Trophoblast cell (in vitro differentiated cells and primary cell): ENCODE measurements at regions not wholly inside any gene's neighbourhood (a gene's known extent, or its start where the extent isn't known, plus 50 kb on each side); places are given as distances from the start of the nearest gene placed in this dataset.

Source experiments
- DNase-seq, 2 donors: peaks; one replicate each; pipeline ENCODE4 v3.0.0-alpha.2; 2016
- H2AFZ ChIP-seq: 2 replicates; pipeline ENCODE4 v1.6.1; 2013; ENCODE audit warnings: low read length, moderate library complexity, mild to moderate bottlenecking; ENCODE audit not compliant: insufficient read depth, poor library complexity
- H2AK5ac ChIP-seq: 2 replicates; pipeline ENCODE4 v1.6.1; 2013; ENCODE audit warnings: mild to moderate bottlenecking, low read length
- H2BK120ac ChIP-seq: 2 replicates; pipeline ENCODE4 v1.6.1; 2013; ENCODE audit warnings: low read length, mild to moderate bottlenecking, moderate library complexity; ENCODE audit not compliant: insufficient read depth, poor library complexity
- H2BK12ac ChIP-seq: 2 replicates; pipeline ENCODE4 v1.6.1; 2013; ENCODE audit warnings: mild to moderate bottlenecking, low read length, moderate library complexity
- H2BK5ac ChIP-seq: 2 replicates; pipeline ENCODE4 v1.6.1; 2013; ENCODE audit warnings: low read length, low read depth, moderate library complexity, mild to moderate bottlenecking; ENCODE audit not compliant: poor library complexity
- H3K14ac ChIP-seq: 2 replicates; pipeline ENCODE4 v1.6.1; 2013; ENCODE audit warnings: mild to moderate bottlenecking, low read length
- H3K18ac ChIP-seq: 2 replicates; pipeline ENCODE4 v1.6.1; 2013; ENCODE audit warnings: mild to moderate bottlenecking, low read length
- H3K23ac ChIP-seq: 2 replicates; pipeline ENCODE4 v1.6.1; 2013; ENCODE audit warnings: low read length
- H3K27ac ChIP-seq: 2 replicates; pipeline ENCODE4 v1.5.1; 2013; ENCODE audit warnings: low read depth, mild to moderate bottlenecking, inconsistent platforms, low read length, moderate library complexity
- H3K27me3 ChIP-seq: 2 replicates; pipeline ENCODE4 v1.6.1; 2013; ENCODE audit warnings: inconsistent platforms, mild to moderate bottlenecking, low read length, moderate library complexity; ENCODE audit not compliant: insufficient read depth
- H3K36me3 ChIP-seq, 2 experiments: 1 replicate in 1 of 2; 2 replicates in 1 of 2; pipeline ENCODE4 v1.6.1; 2013; ENCODE audit warnings: low read length in 2 of 2, mild to moderate bottlenecking in 2 of 2, moderate library complexity in 1 of 2; ENCODE audit not compliant: insufficient read depth in 2 of 2, control insufficient read depth in 1 of 2
- H3K4ac ChIP-seq: 2 replicates; pipeline ENCODE4 v1.6.1; 2013; ENCODE audit warnings: low read depth, mild to moderate bottlenecking, low read length, moderate library complexity
- H3K4me1 ChIP-seq, 2 experiments: 1 replicate in 1 of 2; 2 replicates in 1 of 2; pipeline ENCODE4 v1.6.1; 2013; ENCODE audit warnings: low read length in 2 of 2, mild to moderate bottlenecking in 2 of 2, moderate library complexity in 1 of 2; ENCODE audit not compliant: insufficient read depth in 2 of 2, control insufficient read depth in 1 of 2
- H3K4me2 ChIP-seq: 2 replicates; pipeline ENCODE4 v1.6.1; 2013; ENCODE audit warnings: inconsistent platforms, mild to moderate bottlenecking, low read length, moderate library complexity
- H3K4me3 ChIP-seq: 2 replicates; pipeline ENCODE4 v1.5.1; 2013; ENCODE audit warnings: mild to moderate bottlenecking, low read depth, low read length, inconsistent platforms
- H3K79me1 ChIP-seq: one replicate; pipeline ENCODE4 v1.6.1; 2013; ENCODE audit warnings: low read length
- H3K79me2 ChIP-seq: 2 replicates; pipeline ENCODE4 v1.6.1; 2013; ENCODE audit warnings: low read length, mild to moderate bottlenecking; ENCODE audit not compliant: control insufficient read depth, insufficient read depth, poor library complexity
- H3K9ac ChIP-seq: 2 replicates; pipeline ENCODE4 v1.6.1; 2013; ENCODE audit warnings: mild to moderate bottlenecking, low read length
- H3K9me3 ChIP-seq: 2 replicates; pipeline ENCODE4 v1.6.1; 2013; ENCODE audit warnings: low read depth, mild to moderate bottlenecking, control low read depth, inconsistent platforms, low read length; ENCODE audit not compliant: insufficient read depth
- H4K12ac ChIP-seq: 2 replicates; pipeline ENCODE4 v1.6.1; 2013; ENCODE audit warnings: low read depth, mild to moderate bottlenecking, low read length, moderate library complexity
- H4K8ac ChIP-seq: 2 replicates; pipeline ENCODE4 v1.6.1; 2013; ENCODE audit warnings: low read depth, mild to moderate bottlenecking, low read length, moderate library complexity
- H4K91ac ChIP-seq: one replicate; pipeline ENCODE4 v1.6.1; 2013; ENCODE audit warnings: low read depth, mild to moderate bottlenecking, low read length, moderate library complexity
- WGBS: extraction: QIAGEN DNeasy Blood & Tissue Kit; methylation state at CpG from one replicate; pipeline ENCODE4 v1.1.7; 2013; ENCODE audit warnings: missing lambda C conversion rate; ENCODE audit not compliant: insufficient read length, insufficient coverage; ENCODE audit errors: extremely low coverage; 5-methylcytosine and 5-hydroxymethylcytosine counted together

DNA sequence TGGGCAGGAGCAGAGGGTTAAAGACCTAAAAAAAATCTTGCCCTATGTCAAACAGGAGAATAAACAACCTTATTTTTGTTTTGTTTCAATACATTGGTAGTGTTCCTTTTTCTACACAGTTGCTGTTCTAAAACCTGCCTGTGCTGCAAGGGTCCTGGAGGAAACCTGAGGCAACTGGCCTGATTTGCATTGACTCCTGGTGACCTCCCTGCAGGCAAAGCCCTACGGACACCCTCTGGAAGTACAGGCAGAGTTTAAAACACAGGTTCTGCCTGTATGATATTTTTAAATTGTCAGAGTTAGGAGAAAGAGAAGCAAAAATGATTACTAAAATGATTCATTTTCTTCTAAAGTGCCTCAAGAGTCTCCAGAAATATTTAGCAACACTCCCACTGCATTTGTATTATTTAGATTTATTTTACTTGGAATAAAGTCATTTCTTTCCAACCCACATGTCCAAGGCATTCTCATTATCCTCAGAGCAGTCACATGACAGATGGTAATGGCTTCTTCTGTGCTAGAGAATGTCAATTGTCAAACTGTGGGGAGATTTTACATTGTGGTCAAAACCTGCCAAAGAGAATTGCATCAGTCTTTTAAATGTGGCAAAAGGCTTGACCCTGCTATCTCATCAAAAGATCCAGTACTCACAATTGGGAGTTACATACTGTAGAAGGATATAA lies 559.6 kb downstream of the CETN3 start:
- H4K12ac ChIP-seq: no peak overlapping the region
- no peak overlapping the region for H2AFZ ChIP-seq
- H4K91ac ChIP-seq: no peak overlapping the region
- no peak overlapping the region for H3K4me3 ChIP-seq
- no peak overlapping the region for H3K4me2 ChIP-seq
- no peaks in the 10 kb centered on the region for H3K36me3 ChIP-seq
- no CpG with 5 or more reads among the region's 1 CpG for WGBS
- H2AK5ac ChIP-seq: no peak overlapping the region
- no peak overlapping the region for H4K8ac ChIP-seq
- no peaks in the 10 kb centered on the region for H3K9me3 ChIP-seq
- H3K79me1 ChIP-seq: no peaks in the 10 kb centered on the region
- H2BK5ac ChIP-seq: no peak overlapping the region
- no peak overlapping the region for H3K27ac ChIP-seq
- no peaks in the 10 kb centered on the region for H3K27me3 ChIP-seq
- H3K9ac ChIP-seq: no peak overlapping the region
- H2BK12ac ChIP-seq: no peak overlapping the region
- H3K4me1 ChIP-seq: peaks cover 3 to 7% of the 10 kb centered on the region in 2 experiments
- H3K14ac ChIP-seq: no peak overlapping the region
- no peaks in the 10 kb centered on the region for H3K79me2 ChIP-seq
- H3K4ac ChIP-seq: no peak overlapping the region
- no peak overlapping the region for H2BK120ac ChIP-seq
- H3K23ac ChIP-seq: no peak overlapping the region
- no peak for DNase-seq
- H3K18ac ChIP-seq: no peak overlapping the region

DNA sequence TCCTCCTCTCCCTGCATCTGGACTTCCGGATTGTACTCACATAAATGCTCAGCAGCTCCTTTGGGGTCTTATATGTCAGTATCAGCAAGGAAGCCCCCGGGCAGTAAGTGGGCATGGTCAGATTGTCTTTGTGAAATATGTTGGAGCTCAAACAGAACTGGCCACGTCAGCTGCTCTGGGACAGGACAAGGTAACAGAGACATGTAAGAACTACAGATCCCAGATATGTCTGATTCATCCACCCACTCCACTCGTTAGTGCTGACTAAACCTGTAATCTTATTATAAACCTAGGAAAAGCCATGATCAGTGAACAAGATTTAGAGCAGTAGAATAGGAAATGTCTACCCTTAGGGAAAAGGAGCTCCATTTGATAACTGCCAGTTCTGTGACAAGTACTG lies 561.8 kb downstream of the CETN3 start:
- Histone ChIP-seq H3K79me1 (no peaks in the 10 kb centered on the region), H3K9ac (no peak overlapping the region), H3K18ac (no peak overlapping the region), H3K9me3 (no peaks in the 10 kb centered on the region), H2AFZ (no peak overlapping the region), H3K36me3 (no peaks in the 10 kb centered on the region), H4K12ac (no peak overlapping the region), H3K27ac (no peak overlapping the region), H2BK120ac (no peak overlapping the region), H2BK5ac (peak overlapping the region; percentile 49), H3K4me3 (no peak overlapping the region), H2BK12ac (no peak overlapping the region), H3K79me2 (no peaks in the 10 kb centered on the region), H3K4me1 (peaks cover 3 to 7% of the 10 kb centered on the region in 2 experiments), H3K23ac (no peak overlapping the region), H3K4ac (no peak overlapping the region), H4K91ac (no peak overlapping the region), H3K27me3 (no peaks in the 10 kb centered on the region), H3K4me2 (no peak overlapping the region), H2AK5ac (no peak overlapping the region), H3K14ac (no peak overlapping the region), H4K8ac (no peak overlapping the region)
- DNase-seq: no peak
- WGBS: no CpG with 5 or more reads among the region's 4 CpGs

DNA sequence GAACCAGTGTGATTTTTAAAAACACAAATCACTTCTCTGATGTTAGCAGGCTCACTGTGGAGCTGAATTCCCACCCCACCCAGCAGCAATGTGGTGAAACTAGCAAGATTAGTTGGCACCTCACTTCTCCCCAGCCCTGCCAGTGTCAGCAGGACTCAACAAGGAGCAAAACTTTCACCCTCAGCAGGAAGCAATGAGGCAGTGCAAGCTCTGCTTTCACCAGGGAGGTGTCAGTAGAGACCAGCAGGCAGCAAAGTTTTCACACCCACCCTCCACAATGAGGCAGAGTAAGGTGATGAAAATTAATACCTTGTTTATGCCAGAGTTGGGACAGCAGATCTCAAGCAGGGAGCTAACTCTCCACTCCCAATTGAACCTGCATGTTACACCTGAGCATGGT lies 565.0 kb downstream of the CETN3 start:
- no peak for DNase-seq
- Histone ChIP-seq H3K27me3 (no peaks in the 10 kb centered on the region), H3K4me3 (no peak overlapping the region), H3K9ac (no peak overlapping the region), H3K4ac (no peak overlapping the region), H4K8ac (no peak overlapping the region), H3K4me2 (no peak overlapping the region), H3K27ac (no peak overlapping the region), H3K36me3 (no peaks in the 10 kb centered on the region), H2AK5ac (no peak overlapping the region), H3K9me3 (no peaks in the 10 kb centered on the region), H4K91ac (no peak overlapping the region), H3K14ac (no peak overlapping the region), H4K12ac (no peak overlapping the region), H2AFZ (no peak overlapping the region), H3K23ac (no peak overlapping the region), H3K18ac (no peak overlapping the region), H3K79me1 (no peaks in the 10 kb centered on the region), H3K79me2 (no peaks in the 10 kb centered on the region), H2BK5ac (no peak overlapping the region), H2BK12ac (no peak overlapping the region), H2BK120ac (no peak overlapping the region), H3K4me1 (peaks cover under 1 to 3% of the 10 kb centered on the region in 2 experiments)

DNA sequence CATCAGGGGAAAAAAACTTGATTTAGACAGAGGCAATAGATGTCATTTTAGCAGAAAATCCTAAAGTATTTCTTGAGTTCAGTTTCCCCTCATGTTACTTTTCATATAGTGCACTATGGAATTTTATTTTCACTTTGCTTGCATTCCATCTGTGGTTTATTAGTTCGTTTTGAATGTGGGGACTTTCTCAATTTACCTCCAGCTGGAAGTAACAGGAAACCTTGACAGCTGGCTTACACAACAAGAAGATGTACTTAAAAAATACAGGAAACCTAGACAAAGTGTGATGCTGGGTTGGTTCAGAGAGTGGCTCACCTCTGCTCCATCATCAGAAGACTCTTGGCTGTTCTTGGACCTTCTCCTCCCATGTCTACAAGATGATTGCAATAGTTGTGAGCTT lies 567.0 kb downstream of the CETN3 start:
- H4K91ac ChIP-seq: no peak overlapping the region
- H2BK5ac ChIP-seq: no peak overlapping the region
- H3K4me3 ChIP-seq: no peak overlapping the region
- H3K79me1 ChIP-seq: no peaks in the 10 kb centered on the region
- no CpG with 5 or more reads among the region's 1 CpG for WGBS
- H3K23ac ChIP-seq: no peak overlapping the region
- H3K4ac ChIP-seq: no peak overlapping the region
- H3K27me3 ChIP-seq: no peaks in the 10 kb centered on the region
- H4K8ac ChIP-seq: no peak overlapping the region
- no peak overlapping the region for H4K12ac ChIP-seq
- H3K4me1 ChIP-seq: peaks cover 0 to under 1% of the 10 kb centered on the region in 2 experiments
- H3K9me3 ChIP-seq: no peaks in the 10 kb centered on the region
- H3K4me2 ChIP-seq: no peak overlapping the region
- H3K9ac ChIP-seq: no peak overlapping the region
- no peak overlapping the region for H2AK5ac ChIP-seq
- H2BK12ac ChIP-seq: no peak overlapping the region
- no peak overlapping the region for H2BK120ac ChIP-seq
- no peaks in the 10 kb centered on the region for H3K79me2 ChIP-seq
- no peak overlapping the region for H2AFZ ChIP-seq
- H3K14ac ChIP-seq: no peak overlapping the region
- no peak overlapping the region for H3K27ac ChIP-seq
- H3K36me3 ChIP-seq: no peaks in the 10 kb centered on the region
- H3K18ac ChIP-seq: no peak overlapping the region
- no peak for DNase-seq
